ENCODE measurements at regions not wholly inside any gene's neighbourhood (a gene's known extent, or its start where the extent isn't known, plus 50 kb on each side); places are given as distances from the start of the nearest gene placed in this dataset.

DNA sequence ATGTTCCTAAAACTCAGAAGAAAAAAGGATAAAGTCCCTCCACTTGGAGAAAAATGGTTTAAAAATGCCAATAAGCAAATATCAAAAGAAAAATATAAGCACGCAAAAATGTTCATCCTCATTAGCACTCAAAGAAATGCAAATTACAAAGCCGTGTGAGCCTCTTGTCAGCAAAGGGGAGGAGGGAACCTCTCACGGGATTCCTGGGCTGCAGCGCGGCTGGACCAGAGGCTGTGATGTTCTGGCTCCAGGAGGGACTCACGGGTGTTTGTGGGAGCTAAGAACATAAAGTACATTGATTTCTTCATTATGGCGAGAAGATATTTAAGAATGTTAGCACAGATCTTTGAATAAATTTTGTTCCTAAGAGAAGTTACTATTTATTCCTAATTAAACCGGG lies 1451.2 kb downstream of the BRD1 start:
- no peak for DNase-seq

DNA sequence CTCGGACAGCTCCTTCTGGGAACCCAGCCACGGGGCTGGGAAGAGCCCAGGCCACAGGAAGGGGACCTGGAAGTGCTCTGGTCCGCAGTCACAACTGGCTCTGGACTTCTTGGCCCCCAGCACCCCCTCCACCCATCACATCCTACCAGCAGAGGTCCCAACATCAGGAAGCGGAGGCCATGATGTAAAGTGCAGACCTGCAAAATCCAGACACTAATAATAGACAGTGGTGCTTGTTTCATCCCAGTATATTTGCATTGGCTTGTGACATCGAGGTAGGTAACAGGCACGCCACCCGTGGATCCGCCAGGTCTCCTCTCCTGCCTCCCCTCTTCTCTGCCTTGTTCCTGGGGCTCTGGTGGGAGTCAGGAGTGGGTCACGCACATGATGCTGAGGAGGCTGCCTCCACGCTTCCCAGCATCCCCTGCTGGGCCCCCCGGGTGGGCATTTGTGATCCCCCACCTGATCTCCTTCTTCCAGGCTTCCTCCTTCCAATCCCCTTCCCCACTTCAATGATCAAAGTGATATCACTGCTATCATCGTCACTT lies 1454.0 kb downstream of the BRD1 start:
- no peak for DNase-seq

DNA sequence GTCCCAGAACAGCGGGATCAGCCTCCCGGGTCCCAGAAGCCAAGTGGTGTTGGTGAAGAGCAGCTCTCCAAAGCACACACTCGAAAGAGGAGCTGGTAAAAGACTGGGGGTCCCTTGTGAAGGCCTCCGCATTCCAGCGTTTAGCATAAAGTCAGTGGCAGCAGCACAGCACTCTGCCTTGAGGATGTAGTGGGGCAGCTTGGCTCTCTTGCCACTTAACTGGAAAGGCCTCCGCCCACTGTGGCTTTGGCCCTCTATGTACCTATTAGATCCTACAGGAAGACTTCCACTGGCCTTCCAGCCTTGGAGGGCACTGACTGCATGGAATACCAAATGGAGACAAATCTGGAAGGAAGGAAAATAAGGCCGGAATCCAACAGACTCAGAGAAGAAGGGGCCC lies 1455.3 kb downstream of the BRD1 start:
- DNase-seq, result no peak

DNA sequence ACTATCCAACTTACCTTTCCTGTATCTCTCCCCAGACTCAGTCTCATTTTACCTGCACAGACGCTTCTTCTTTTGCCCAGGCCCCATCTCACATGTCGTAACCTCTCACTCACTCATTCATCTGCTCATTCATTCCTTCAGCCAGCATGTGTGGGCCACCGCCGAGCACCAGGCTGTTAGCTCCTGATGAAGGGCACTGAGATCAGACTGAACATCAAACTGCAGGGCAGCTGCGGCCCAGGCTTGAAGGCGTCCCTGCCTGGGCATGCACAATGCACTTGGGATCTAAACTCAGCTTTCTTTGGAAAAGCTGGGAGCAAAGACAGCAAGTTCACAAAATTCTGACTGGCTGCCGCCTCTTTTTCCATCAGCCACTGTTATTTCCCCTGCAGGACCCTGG lies 1456.3 kb downstream of the BRD1 start:
- DNase-seq, result no peak

DNA sequence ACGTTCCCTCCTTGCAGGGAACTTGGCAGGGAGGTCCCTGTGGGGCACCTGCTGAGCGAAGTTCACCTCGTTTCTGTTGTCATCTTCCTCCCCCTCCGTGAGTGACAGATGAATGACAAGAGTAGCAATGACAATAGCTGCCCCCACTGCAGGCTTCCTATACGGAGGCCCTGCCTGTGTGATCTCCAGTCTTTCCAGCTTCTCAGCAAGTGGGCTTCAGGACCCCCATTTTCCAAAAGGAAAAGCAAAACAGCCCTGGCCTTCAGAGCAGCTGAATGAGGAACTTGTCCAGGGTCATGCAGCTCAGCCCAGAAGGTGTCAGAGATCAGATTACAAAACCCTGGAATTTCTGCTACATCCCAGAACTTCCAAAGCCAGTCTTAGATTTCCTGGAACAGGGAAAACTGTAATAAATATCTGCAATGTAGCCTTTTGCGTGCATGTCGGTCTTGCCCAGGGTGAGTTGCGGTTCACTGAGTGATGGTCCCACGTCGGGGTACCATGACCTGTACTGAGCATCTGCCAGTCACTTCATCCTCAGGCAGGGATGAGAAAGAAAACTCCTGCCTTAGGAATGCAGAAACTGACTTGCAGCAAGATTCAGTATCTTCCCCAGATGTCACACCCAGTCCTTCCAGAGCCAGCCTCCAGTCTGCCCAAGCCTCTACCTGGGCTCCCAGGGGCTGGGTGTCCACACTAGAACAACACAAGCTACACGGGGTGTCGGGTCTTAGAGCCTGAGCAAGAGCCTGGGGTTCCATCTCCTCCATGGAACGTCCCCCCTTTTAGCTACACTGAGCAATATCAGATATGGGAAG lies 1457.0 kb downstream of the BRD1 start:
- no peak for DNase-seq

DNA sequence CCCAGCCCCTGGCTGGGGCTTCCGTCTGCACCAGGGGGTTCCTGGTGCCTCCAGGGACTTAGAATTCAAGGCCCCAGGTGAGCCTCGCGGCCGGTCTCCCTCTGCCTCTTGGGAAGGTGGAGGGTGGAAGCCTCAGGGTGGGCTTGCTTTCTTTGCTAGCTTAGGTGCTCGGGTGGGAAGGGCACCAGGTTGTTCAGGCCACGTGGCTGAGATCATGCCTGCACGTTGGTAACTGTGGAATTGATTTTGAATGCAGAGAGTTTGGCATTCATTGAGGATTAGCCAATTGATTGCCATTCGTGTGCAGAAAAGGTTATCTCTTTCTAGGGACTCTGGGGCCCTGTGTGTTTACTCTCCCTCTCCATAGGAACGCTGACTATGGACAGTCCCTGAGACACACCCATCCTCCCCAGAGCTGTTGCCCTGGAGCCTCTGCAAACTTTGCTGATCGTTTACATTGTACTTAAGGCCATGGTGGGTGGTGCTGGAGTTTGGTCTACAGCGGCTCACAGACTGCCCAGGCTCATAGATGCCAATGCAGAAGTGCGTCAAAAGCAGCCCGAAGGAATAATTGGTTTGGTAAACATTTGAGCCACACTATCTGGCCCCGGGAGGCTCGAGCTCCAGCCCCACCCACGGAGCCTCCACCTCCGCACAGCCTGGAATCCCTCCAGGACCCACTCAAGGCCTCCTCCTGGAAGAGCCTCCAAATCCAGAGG lies 1457.7 kb downstream of the BRD1 start:
- DNase-seq, result no peak

DNA sequence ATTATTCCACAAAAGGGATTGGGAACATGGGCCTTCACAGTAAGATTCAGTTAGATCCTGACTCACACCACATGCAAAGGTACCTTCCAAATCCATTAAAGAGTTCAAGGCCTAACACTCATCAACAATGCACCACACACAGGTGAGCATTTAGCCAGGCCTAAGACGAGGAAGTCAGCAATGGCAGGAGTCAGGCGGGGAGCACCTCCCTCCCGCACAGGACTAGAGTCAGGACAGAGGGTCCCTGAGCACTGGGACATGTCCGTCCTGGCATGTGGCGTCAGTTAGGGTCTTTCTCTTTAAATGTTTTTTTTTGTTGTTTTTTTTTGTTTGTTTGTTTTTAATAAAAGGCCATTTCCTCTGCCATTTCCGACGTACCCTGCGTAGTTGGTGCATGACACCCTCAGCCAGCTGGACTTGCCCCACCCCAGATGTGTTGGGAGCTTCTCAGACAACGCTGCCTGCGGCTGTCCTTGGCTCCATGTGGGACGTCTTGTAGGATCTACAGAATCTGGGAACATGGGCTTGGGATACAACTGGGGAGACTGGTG lies 1458.6 kb downstream of the BRD1 start:
- no peak for DNase-seq

DNA sequence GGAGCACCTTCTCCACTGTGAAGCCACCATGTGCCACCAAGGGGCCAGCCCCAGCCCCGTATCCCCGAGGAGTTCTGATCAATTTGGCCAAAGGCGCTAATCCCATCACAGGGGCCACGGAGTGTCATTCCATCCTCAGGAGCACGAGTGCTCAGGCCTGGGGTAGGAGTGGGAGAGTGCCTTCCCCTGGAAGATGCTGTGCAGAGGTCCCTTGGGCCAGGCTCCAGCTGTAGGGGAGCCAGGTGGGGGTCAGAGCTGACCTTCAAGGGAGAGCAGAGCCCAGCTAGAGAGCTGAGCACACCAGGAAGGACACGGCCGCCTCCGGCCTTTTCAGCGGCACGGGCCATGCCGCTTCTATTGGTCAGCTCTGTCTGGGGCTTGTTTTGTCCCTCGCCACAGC lies 1459.9 kb downstream of the BRD1 start:
- DNase-seq, result no peak

DNA sequence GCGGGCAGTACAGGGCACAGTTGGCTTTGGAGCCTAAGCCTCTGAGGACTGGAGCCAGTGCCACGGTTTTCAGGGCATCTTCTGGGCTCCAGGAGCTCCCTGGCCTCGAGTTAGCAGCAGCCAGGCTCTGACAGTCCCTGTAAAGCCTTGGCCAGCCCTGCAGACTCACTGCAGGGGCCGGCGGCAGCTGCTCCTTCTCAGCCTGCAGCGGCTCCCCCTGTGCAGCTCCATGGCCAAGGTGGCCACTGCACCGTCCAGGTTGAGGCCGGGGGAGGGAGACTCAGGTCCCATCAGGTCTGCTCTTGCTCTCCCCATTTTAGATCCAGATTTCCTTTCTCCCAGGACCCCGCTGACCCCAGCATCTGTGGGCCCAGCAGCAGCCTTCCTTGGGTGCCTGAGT lies 1461.1 kb downstream of the BRD1 start:
- no peak for DNase-seq

DNA sequence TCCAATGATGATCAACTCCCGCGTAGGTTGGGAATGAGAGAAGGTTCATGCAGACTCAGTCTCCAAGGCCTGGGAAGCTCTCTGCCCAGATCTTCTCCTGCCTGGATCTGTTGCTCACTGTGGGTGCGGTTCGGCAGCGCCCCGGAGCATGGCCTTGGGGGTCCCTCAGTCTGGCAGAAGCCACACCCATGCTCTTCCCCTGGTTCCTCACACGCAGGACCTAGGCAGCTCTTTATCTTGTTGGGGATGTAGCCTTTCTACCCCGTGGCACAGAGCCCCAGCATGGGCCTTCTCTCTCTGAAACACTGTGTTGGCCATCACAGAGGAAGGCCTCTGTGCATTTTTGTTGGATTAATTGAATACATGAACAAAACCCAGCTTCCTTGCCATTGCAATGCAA lies 1461.6 kb downstream of the BRD1 start:
- no peak for DNase-seq

DNA sequence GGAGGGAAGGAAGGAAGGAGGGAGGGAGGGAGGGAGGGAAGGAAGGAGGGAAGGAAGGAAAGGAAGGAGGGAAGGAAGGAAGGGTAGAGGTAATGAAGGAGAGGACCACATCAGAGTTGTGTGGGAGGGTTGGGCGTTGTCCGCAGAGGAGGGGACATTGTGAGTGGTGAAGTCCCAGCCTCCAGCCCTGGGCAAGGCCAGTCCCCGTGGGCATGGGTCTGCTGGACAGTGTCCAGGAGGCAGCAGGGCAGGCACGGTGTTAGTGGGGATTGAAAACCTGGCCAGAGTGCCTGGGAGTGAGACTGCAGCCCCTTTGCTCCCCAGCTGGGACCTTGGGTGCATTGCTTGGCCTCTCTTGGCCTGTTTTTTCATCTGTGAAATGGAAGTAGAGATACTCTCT lies 1462.3 kb downstream of the BRD1 start:
- DNase-seq, result no peak

DNA sequence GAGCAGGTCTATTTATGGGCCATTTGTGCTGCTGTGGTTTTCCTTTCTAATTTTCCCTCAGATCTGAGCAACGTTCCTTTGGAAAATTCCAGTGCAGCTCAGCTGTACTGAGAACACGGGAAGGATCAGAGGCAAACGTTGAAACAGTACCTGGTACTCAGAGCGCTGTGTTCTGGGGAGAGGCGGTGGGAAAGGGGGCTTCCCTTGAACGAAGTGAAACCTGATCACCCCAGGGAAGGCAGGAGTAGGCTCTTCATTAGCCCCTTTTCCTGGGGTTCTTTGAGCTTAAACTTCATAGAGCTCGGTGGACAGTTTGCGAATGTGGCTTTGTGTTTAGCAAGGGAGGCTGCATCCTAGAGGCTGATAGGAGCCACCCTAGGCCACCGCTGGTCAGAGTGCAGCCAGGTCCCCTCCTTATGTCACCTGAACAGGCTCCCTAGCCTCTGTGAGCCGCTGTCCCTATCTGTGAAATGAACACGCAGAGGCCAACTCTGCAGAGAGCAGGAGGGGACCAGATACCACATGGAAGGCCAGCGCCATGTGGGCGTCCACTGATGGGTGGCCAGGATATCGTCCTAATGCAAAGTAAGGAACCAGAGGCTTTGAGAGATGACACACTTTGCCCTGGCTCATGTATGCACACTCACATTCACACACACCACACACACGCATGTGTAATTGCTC lies 1464.8 kb downstream of the BRD1 start:
- no peak for DNase-seq

DNA sequence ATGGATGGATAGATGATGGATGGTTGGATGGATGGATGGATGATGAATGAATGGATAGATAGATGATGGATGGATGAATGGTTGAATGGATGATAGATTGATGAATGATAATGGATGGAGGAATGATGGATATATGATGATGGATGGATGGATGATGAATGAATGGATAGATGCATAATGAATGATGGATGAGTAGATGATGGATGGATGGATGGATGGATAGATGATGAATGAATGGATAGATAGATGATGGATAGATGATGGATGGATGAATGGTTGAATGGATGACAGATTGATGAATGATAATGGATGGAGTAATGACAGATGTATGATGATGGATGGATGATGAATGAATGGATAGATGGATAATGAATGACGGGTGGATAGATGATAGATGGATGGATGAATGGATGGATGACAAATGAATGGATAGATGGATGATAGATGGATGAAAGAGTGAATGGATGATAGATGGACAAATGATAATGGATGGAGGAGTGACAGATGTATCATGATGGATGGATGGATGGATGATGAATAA lies 1466.5 kb downstream of the BRD1 start:
- no peak for DNase-seq

DNA sequence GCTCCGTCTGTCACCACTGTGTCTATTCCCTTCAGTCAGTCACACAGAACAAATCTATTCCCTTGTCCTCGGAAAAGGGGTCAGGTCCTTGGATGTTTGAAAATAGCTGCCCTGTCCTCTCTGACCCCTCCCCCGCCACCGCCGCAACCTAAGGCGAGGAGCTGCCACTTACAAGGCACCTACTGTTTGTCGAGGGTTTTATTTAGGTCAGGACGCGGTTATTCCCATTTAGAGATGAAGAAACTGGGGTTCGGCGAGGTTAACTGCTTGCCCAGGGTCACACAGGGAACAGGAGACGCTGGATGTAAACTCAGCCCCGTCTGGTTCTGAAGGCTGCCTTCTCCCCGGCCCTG lies 1468.1 kb downstream of the BRD1 start:
- DNase-seq, result no peak

DNA sequence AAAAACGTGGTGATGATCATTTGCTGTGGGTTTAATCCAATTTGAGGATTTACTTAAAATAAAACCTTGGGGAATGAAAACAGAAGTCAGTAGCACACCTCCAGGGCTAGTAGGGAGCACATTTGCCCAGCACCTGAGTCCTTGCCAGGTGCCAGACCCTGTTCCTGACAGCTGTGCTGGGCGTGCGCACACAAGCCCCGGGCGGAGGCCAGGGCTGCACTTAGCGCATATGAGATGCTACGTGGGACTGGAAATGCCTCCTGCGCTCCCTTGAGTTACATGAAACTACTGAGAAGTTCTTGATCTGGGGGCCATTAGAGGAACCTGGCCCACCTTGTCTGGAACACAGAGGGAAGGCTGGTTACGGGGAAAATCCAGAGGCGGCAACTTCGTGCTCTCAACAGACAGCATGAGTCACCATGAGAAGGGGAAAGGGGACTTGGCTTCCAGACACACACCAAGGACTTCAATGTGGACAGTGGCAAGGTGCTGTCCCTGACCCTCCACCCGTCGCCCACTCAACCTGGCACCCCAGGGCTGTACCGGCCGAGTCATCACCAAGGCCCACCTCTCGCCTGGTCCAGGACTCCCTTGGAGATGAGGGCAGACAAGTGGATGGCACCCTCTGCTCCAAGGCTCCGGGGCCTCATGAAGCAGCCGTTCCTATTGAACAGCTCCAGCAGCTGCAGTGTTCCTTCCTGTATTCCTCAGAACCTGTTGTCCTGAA lies 1468.6 kb downstream of the BRD1 start:
- DNase-seq, result no peak

DNA sequence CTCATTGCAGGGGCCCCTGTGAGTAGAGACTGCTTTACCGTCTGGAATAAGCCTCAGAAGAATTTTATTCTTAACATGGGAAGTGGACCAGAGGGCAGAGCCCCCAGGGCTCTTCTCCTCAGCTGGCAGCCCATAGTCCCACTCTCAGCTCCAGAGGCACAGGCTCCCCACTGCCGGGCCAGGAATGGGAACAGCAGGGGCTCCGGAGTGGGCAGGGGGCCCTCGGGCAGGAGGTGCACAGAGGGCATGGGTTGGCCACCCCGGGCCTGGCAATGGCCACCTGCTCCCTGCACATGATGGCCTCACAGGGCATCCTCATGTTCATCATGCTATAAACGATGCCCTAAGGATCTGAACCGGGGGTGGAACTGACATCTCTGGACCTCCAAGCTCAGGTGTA lies 1469.7 kb downstream of the BRD1 start:
- no peak for DNase-seq

DNA sequence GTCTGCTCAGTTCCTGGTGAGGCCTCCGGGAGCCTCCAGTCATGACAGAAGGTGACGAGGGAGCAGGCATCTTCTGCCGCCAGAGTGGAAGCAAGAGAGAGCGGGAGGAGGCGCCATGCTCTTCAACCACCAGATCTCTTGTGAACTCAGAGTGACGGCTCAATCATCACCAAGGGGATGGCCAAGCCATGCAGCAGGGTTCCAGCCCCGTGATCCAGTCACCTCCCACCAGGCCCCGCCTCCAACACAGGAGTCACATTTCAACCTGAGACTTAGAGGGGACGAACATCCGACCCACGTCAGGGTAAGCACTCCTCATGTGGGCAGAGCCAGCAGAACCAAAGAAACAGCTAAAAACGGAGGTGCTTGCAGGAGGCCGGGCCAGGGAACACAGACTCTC lies 1470.5 kb downstream of the BRD1 start:
- DNase-seq, result no peak

DNA sequence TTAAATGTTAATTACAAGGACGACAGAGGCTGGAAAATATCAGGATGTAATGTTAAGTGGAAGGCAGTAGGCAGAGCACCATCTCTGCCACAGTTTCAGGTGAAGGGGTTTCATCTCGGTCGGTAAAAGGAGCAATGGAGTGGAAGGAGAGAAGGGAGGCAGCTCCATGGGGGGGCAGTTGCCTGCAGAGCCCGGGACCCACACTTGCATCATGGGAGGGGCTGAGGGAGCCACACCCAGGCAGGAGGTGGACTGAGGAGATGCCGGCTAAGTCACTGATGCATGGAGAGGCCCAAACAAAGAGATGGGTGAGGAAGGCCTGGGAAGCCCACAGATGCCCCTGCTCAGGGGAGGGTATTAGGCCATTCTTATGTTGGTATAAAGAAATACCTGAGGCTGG lies 1470.9 kb downstream of the BRD1 start:
- no peak for DNase-seq

DNA sequence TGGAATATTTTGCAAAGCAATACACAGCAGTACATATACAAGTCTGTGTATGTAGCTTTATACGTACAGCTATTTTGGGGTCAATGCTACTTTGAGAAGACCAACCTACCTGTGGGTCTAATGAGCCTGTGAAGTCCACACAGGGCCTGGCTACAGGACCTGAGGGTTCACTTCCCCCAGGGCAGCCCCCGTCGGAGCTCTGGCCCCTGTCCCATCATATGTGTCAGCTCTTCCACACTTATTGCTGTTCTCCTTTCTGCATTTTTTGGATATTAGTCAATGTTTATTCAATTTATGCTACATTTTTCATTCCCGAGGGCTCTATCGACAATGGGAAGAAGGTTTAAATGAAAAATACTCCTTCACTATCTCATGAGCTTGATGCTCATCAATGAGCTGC lies 1473.6 kb downstream of the BRD1 start:
- no peak for DNase-seq

DNA sequence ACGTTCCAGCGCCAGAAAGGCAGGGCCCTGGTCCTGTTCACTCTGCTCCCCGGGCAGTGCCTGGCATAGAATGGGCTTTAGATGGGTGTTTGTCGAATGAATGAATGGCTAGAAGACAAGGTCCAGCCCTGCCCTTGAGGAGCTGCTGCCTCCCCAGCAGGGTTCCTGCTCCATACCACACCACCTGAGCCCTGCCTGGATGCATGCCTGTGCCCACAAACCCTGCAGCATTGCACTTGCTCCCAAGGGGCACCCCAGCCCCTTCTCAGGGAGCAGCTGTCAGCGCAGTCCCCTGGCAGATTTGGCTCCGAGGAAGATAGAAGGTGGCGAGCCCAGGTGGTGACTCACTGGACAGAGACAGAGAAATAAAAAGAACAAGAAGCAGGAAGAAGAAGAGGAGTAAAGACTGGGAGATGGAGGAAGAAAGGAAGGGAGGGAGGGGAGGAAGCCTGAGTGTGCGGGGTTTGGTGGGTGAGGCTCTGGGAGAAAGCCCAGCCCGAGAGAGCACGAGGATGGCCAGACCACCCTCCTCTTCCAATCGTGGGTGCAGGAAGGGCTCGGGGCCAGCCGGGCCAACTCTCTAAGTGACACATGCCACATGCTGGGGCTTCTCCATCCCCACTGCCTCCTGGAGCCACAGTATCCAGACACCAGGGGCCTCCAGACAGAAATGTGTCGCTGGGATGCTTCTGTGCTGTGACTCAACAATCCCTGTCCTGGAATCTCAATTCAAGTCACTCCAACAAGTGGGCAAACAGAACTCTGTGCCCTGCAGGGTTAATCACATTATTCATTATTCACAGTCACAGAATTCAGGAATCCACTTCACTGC lies 1474.3 kb downstream of the BRD1 start:
- no peak for DNase-seq

DNA sequence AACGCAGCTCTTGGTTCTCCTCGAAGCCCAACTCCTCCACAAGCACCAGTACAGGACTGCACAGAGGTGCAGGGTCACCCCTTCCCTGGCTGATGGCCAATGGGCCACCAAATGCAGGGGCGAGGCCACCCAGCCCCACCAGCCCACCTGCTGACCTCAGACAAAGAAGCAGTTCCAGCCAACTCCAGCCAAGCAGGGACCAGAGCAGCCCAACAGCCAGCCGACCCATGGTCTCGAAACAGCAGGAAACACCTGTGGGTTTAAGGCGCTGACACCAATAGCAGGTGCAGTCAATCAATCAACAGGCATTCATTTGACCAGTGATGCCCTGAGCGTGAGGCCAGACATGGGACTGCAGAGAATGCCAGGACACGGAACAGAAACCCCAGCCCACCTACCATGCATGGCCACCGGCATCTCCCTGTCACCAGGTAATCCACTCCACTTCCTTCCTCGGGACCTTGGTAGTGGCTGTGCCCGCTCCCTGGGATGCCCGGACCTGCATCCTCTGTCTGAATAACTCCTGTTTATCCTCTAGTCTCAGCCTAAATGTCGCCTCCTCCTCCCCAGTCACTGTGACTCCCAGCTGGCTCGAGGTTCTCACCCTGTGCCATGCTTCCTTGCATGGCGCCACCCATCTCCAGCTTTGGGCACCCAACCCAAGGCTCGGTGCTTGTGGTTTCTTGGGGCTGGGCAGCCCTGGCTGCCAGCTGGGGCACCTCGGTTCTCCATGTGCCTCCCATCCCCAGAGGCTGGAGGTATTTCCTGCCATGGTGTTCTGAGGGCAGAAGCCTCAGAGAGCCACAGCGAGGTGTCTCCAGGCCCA lies 1475.4 kb downstream of the BRD1 start:
- no peak for DNase-seq
